GM10266 (cell line): ENCODE measurements at regions not wholly inside any gene's neighbourhood (a gene's known extent, or its start where the extent isn't known, plus 50 kb on each side); places are given as distances from the start of the nearest gene placed in this dataset.
"Not testable (repeated sequence)": the region's sequence is repeated elsewhere in the genome, so short reads cannot be mapped to it uniquely, and the experiment has no call there.

ENCODE experiments used
- DNase-seq: peaks from one replicate; pipeline ENCODE4 v3.0.0; 2012; ENCODE audit errors: extremely low spot score
- CTCF ChIP-seq: IDR thresholded peaks from 2 replicates; pipeline ENCODE4 v1.5.1; 2012; ENCODE audit warnings: mild to moderate bottlenecking, low read depth; ENCODE audit not compliant: control insufficient read depth, insufficient read depth; ENCODE audit errors: missing control alignments

- DNase-seq: no peak
- TF ChIP-seq CTCF: no peak
Observed at GRCh38 chr15:84112025-84112424, 123.5 kb upstream of the GOLGA6L4 start.

- DNase-seq: no peak
- no peak for TF ChIP-seq CTCF
Observed at GRCh38 chr15:84113919-84114318, 121.7 kb upstream of the GOLGA6L4 start.

GRCh38 chr15:84114680-84115079 lies 120.9 kb upstream of the GOLGA6L4 start:
- DNase-seq: not testable (repeated sequence)

GRCh38 chr15:84119351-84119750 lies 116.2 kb upstream of the GOLGA6L4 start:
- not testable (repeated sequence) for DNase-seq

- not testable (repeated sequence) for DNase-seq
Observed at GRCh38 chr15:84120903-84121302, 114.7 kb upstream of the GOLGA6L4 start.

- DNase-seq: not testable (repeated sequence)
Observed at GRCh38 chr15:84128706-84129105, 106.9 kb upstream of the GOLGA6L4 start.

GRCh38 chr15:84130098-84130831 lies 105.3 kb upstream of the GOLGA6L4 start:
- not testable (repeated sequence) for DNase-seq

GRCh38 chr15:84135931-84136456 lies 99.6 kb upstream of the GOLGA6L4 start:
- not testable (repeated sequence) for DNase-seq

GRCh38 chr15:84142888-84143337 lies 92.7 kb upstream of the GOLGA6L4 start:
- TF ChIP-seq CTCF: peak; percentile 81
- peak; percentile 55 for DNase-seq

GRCh38 chr15:84143753-84144314 lies 91.7 kb upstream of the GOLGA6L4 start:
- peak; percentile 7 for DNase-seq
- no peak for TF ChIP-seq CTCF

- not testable (repeated sequence) for DNase-seq
Observed at GRCh38 chr15:84144946-84145345, 90.6 kb upstream of the GOLGA6L4 start.

- not testable (repeated sequence) for DNase-seq
Observed at GRCh38 chr15:84146299-84146698, 89.3 kb upstream of the GOLGA6L4 start.

GRCh38 chr15:84147307-84147706 lies 88.3 kb upstream of the GOLGA6L4 start:
- DNase-seq: not testable (repeated sequence)
